Keratinocyte (primary cell): ENCODE measurements at regions not wholly inside any gene's neighbourhood (a gene's known extent, or its start where the extent isn't known, plus 50 kb on each side); places are given as distances from the start of the nearest gene placed in this dataset.

Experiments
- DNase-seq: peaks from one replicate; pipeline ENCODE4 v3.0.0-alpha.2; 2011; ENCODE audit warnings: low read depth, missing footprints, low spot score
- FAIRE-seq: peaks from 2 replicates; lab custom pipeline; 2011; peaks lifted over from hg19 to GRCh38; lab: Jason Lieb, UNC
- H2AFZ ChIP-seq: 2 replicates; pipeline ENCODE4 v1.6.0; 2012; ENCODE audit warnings: low read length, control low read depth, inconsistent platforms; ENCODE audit not compliant: control insufficient read depth
- H3K27ac ChIP-seq: 2 replicates; pipeline ENCODE4 v1.5.1; 2011; ENCODE audit warnings: low read length; ENCODE audit not compliant: control insufficient read depth, insufficient read depth
- H3K27me3 ChIP-seq: 3 replicates; pipeline ENCODE4 v1.6.0; 2011; ENCODE audit warnings: low read length; ENCODE audit not compliant: control insufficient read depth, insufficient read depth; ENCODE audit errors: extremely low read depth
- H3K36me3 ChIP-seq, 2 experiments: 2 replicates in 1 of 2; 3 replicates in 1 of 2; pipeline ENCODE4 v1.5.1; 2011; ENCODE audit warnings: low read length in 2 of 2, mild to moderate bottlenecking in 1 of 2; ENCODE audit not compliant: control insufficient read depth in 2 of 2, insufficient read depth in 2 of 2; ENCODE audit errors: extremely low read depth in 1 of 2
- H3K4me1 ChIP-seq: 3 replicates; pipeline ENCODE4 v1.5.1; 2011; ENCODE audit warnings: low read length; ENCODE audit not compliant: control insufficient read depth, insufficient read depth; ENCODE audit errors: extremely low read depth
- H3K4me2 ChIP-seq: 3 replicates; pipeline ENCODE4 v1.6.0; 2011; ENCODE audit warnings: low read depth, low read length; ENCODE audit not compliant: control insufficient read depth, insufficient read depth; ENCODE audit errors: extremely low read depth
- H3K4me3 ChIP-seq, 3 experiments: fragments of 200-600 bp in 1 of 3; sonication (generic) in 1 of 3; 2 replicates in 2 of 3; 3 replicates in 1 of 3; pipeline ENCODE4 v1.5.1; 2011 to 2016; ENCODE audit warnings: low read length in 3 of 3, mild to moderate bottlenecking in 3 of 3, control low read depth in 2 of 3, inconsistent platforms in 1 of 3, low read depth in 1 of 3, mixed read lengths in 1 of 3, mixed run types in 1 of 3, moderate library complexity in 1 of 3; ENCODE audit not compliant: control insufficient read depth in 2 of 3, insufficient read depth in 2 of 3; ENCODE audit errors: extremely low read depth in 1 of 3
- H3K79me2 ChIP-seq: 2 replicates; pipeline ENCODE4 v1.6.0; 2012; ENCODE audit warnings: low read length; ENCODE audit not compliant: control insufficient read depth, insufficient read depth
- H3K9ac ChIP-seq: 3 replicates; pipeline ENCODE4 v1.6.0; 2011; ENCODE audit warnings: low read length; ENCODE audit not compliant: control insufficient read depth, insufficient read depth; ENCODE audit errors: extremely low read depth
- H3K9me1 ChIP-seq: 3 replicates; pipeline ENCODE4 v1.6.0; 2011; ENCODE audit warnings: low read length; ENCODE audit not compliant: control insufficient read depth, insufficient read depth; ENCODE audit errors: extremely low read depth
- H3K9me3 ChIP-seq: 2 replicates; pipeline ENCODE4 v1.5.1; 2012; ENCODE audit warnings: low read depth, low read length; ENCODE audit not compliant: control insufficient read depth
- H4K20me1 ChIP-seq: 3 replicates; pipeline ENCODE4 v1.6.0; 2011; ENCODE audit warnings: low read length; ENCODE audit not compliant: control insufficient read depth, insufficient read depth; ENCODE audit errors: extremely low read depth
- EZH2 ChIP-seq: IDR thresholded peaks from one replicate; pipeline ENCODE4 v1.6.1; 2012; ENCODE audit warnings: inconsistent platforms, mild to moderate bottlenecking, low read length, moderate library complexity
- dilution Hi-C: fragments of 300-500 bp; cut with MboI; formaldehyde crosslinking; loops from one replicate; pipeline ENCODE4 v1.7.0; 2020; ENCODE audit warnings: low sequenced_read_pairs; ENCODE audit not compliant: extremely low pct_ligation_motif_present
- TF ChIP-seq, protein P1 (sequence below), 3 experiments: IDR thresholded peaks in 1 of 3; conservative IDR thresholded peaks in 1 of 3; optimal IDR thresholded peaks in 1 of 3; 2 replicates in 2 of 3; 3 replicates in 1 of 3; pipeline versions ENCODE3 to v1.5.1; 2011; ENCODE audit warnings: low read length in 3 of 3, mild to moderate bottlenecking in 3 of 3, moderate library complexity in 2 of 3, control low read depth in 1 of 3, inconsistent platforms in 1 of 3; ENCODE audit not compliant: insufficient read depth in 2 of 3; ENCODE audit errors: extremely low read depth in 1 of 3

GRCh38 chr2:4951368-4951767 is 740.8 kb upstream of the SOX11 start:
- Histone ChIP-seq H2AFZ (no peak overlapping the region), H3K9me1 (no peaks in the 10 kb centered on the region), H3K4me3 (no peak overlapping the region), H3K79me2 (no peaks in the 10 kb centered on the region), H3K27ac (no peak overlapping the region), H3K27me3 (no peaks in the 10 kb centered on the region), H3K9me3 (no peaks in the 10 kb centered on the region), H3K36me3 (no peaks in the 10 kb centered on the region), H3K4me1 (no peaks in the 10 kb centered on the region), H4K20me1 (no peaks in the 10 kb centered on the region), H3K4me2 (no peak overlapping the region), H3K9ac (no peak overlapping the region)
- FAIRE-seq, result no peak
- dilution Hi-C loops, result no loop called here
- TF ChIP-seq, protein P1, sequence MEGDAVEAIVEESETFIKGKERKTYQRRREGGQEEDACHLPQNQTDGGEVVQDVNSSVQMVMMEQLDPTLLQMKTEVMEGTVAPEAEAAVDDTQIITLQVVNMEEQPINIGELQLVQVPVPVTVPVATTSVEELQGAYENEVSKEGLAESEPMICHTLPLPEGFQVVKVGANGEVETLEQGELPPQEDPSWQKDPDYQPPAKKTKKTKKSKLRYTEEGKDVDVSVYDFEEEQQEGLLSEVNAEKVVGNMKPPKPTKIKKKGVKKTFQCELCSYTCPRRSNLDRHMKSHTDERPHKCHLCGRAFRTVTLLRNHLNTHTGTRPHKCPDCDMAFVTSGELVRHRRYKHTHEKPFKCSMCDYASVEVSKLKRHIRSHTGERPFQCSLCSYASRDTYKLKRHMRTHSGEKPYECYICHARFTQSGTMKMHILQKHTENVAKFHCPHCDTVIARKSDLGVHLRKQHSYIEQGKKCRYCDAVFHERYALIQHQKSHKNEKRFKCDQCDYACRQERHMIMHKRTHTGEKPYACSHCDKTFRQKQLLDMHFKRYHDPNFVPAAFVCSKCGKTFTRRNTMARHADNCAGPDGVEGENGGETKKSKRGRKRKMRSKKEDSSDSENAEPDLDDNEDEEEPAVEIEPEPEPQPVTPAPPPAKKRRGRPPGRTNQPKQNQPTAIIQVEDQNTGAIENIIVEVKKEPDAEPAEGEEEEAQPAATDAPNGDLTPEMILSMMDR (optimal IDR thresholded peaks at IDR 0.05 in 1 of 3, IDR thresholded peaks at IDR 0.05 in 1 of 3, conservative IDR thresholded peaks at IDR 0.05 in 1 of 3; ENCODE audit: extremely low read depth in 1 of 3, insufficient read depth in 2 of 3, low read length in 3 of 3), result no peak
- DNase-seq, result no peak

DNA sequence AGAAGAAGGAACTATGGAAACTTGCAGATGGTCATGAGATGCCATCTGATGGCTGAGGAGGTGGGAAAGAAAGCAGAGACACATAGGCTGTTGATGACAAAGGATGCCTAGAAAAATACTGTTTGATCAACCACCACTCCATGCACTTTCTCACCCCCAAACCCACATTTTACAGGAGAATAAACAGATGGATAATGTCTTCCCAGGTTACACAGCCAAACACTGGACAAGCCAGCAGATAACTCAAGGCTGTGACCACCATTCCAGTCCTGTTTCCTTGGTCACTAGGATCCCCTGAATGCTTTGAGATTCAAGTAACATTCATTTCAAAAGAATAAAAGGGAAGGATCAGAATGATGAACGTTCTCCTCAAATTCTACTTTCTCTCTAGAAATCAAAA is 733.0 kb upstream of the SOX11 start:
- H3K9ac ChIP-seq, result no peak overlapping the region
- no peak overlapping the region for H3K27ac ChIP-seq
- FAIRE-seq (no peak), DNase-seq (no peak)
- H3K9me3 ChIP-seq, result no peaks in the 10 kb centered on the region
- H4K20me1 ChIP-seq, result no peaks in the 10 kb centered on the region
- dilution Hi-C loops, result no loop called here
- no peak overlapping the region for H3K4me3 ChIP-seq
- TF ChIP-seq, protein P1 (optimal IDR thresholded peaks at IDR 0.05 in 1 of 3, IDR thresholded peaks at IDR 0.05 in 1 of 3, conservative IDR thresholded peaks at IDR 0.05 in 1 of 3; ENCODE audit: extremely low read depth in 1 of 3, insufficient read depth in 2 of 3, low read length in 3 of 3), result no peak
- no peak for TF ChIP-seq EZH2
- H3K4me2 ChIP-seq, result no peak overlapping the region
- peaks cover 13% of the 10 kb centered on the region for H3K4me1 ChIP-seq
- no peak overlapping the region for H2AFZ ChIP-seq
- H3K36me3 ChIP-seq, result no peaks in the 10 kb centered on the region
- H3K27me3 ChIP-seq, result no peaks in the 10 kb centered on the region
- H3K9me1 ChIP-seq, result no peaks in the 10 kb centered on the region
- H3K79me2 ChIP-seq, result no peaks in the 10 kb centered on the region
